OCI-LY3 (cell line): ENCODE measurements at regions not wholly inside any gene's neighbourhood (a gene's known extent, or its start where the extent isn't known, plus 50 kb on each side); places are given as distances from the start of the nearest gene placed in this dataset.
"Not testable (repeated sequence)": the region's sequence is repeated elsewhere in the genome, so short reads cannot be mapped to it uniquely, and the experiment has no call there.

Source experiments
- EZH2phosphoT487 ChIP-seq: fragments of 200-600 bp; shearing (Covaris generic); IDR thresholded peaks from 2 replicates; pipeline ENCODE4 v1.6.1; 2018; ENCODE audit warnings: antibody characterized with exemption, mixed run types, low read depth
- TF ChIP-seq, protein P1 (sequence below): fragments of 200-600, 300-600 bp; sonication (generic); IDR thresholded peaks from 2 replicates; pipeline ENCODE4 v1.5.1; 2014; ENCODE audit warnings: antibody characterized with exemption, low read length, low read depth

GRCh38 chr1:234797216-234797615 is 187.2 kb upstream of the IRF2BP2 start:
- TF ChIP-seq, protein P1, sequence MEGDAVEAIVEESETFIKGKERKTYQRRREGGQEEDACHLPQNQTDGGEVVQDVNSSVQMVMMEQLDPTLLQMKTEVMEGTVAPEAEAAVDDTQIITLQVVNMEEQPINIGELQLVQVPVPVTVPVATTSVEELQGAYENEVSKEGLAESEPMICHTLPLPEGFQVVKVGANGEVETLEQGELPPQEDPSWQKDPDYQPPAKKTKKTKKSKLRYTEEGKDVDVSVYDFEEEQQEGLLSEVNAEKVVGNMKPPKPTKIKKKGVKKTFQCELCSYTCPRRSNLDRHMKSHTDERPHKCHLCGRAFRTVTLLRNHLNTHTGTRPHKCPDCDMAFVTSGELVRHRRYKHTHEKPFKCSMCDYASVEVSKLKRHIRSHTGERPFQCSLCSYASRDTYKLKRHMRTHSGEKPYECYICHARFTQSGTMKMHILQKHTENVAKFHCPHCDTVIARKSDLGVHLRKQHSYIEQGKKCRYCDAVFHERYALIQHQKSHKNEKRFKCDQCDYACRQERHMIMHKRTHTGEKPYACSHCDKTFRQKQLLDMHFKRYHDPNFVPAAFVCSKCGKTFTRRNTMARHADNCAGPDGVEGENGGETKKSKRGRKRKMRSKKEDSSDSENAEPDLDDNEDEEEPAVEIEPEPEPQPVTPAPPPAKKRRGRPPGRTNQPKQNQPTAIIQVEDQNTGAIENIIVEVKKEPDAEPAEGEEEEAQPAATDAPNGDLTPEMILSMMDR: not testable (repeated sequence)
- not testable (repeated sequence) for TF ChIP-seq EZH2phosphoT487
